Fibroblast of pulmonary artery (primary cell): ENCODE measurements at regions not wholly inside any gene's neighbourhood (a gene's known extent, or its start where the extent isn't known, plus 50 kb on each side); places are given as distances from the start of the nearest gene placed in this dataset.

Experiments
- DNase-seq: peaks from one replicate; pipeline ENCODE4 v3.0.0-alpha.2; 2010; ENCODE audit warnings: low read depth
- H3K4me3 ChIP-seq: replicated peaks from 2 replicates; pipeline ENCODE4 v1.5.1; 2011; ENCODE audit warnings: low read depth, mild to moderate bottlenecking, control low read depth, low read length, moderate library complexity
- CTCF ChIP-seq: IDR thresholded peaks from 2 replicates; pipeline ENCODE4 v1.5.1; 2011; ENCODE audit warnings: mild to moderate bottlenecking, control low read depth, low read length, inconsistent platforms; ENCODE audit errors: missing control alignments

- no peak for DNase-seq
- no peak for TF ChIP-seq CTCF
- no peak overlapping the region for H3K4me3 ChIP-seq
These were observed 91.5 kb upstream of the STK39 start for GRCh38 chr2:168338803-168339437.

- DNase-seq, result no peak
- no peak for TF ChIP-seq CTCF
- no peak overlapping the region for H3K4me3 ChIP-seq
These were observed 93.5 kb upstream of the STK39 start for GRCh38 chr2:168340931-168341330.

GRCh38 chr2:168343586-168343985, 96.2 kb upstream of the STK39 start:
- DNase-seq, result peak; percentile 13
- no peak overlapping the region for H3K4me3 ChIP-seq
- TF ChIP-seq CTCF, result no peak

GRCh38 chr2:168344706-168345105, 97.3 kb upstream of the STK39 start:
- no peak for TF ChIP-seq CTCF
- no peak overlapping the region for H3K4me3 ChIP-seq
- no peak for DNase-seq

- TF ChIP-seq CTCF, result no peak
- no peak for DNase-seq
- no peak overlapping the region for H3K4me3 ChIP-seq
These were observed 98.2 kb upstream of the STK39 start for GRCh38 chr2:168345601-168346000.

GRCh38 chr2:168346725-168347477, 99.5 kb upstream of the STK39 start:
- H3K4me3 ChIP-seq, result peak overlapping the region; percentile 52
- TF ChIP-seq CTCF, result peak; percentile 64
- DNase-seq, result peak; percentile 76
